ENCODE measurements at regions not wholly inside any gene's neighbourhood (a gene's known extent, or its start where the extent isn't known, plus 50 kb on each side); places are given as distances from the start of the nearest gene placed in this dataset.

DNA sequence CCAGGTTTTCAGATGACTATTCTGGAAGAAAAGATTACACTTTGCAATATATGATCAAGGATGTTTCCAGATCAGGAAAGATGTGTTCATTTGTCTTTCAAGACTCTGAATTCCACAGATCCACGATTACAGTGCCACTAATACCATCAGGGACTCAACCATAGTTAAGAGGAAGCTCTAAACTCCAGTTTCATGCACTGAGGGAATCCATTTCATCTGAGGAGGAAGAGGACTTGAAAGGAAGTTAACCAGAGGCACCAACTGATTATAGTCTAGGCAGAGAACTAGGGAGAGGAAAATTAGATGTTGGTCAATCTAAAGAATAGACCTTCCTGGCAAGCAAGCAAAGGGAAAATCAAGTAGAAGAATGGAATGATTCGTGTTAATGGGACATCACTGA is 218.3 kb upstream of the PRDM1 start:
- TF ChIP-seq CTCF (IDR thresholded peaks at IDR 0.05) (no peak), POLR2A (IDR thresholded peaks at IDR 0.05) (no peak)

Data from body of pancreas (tissue), 4 donors.